ENCODE measurements at regions not wholly inside any gene's neighbourhood (a gene's known extent, or its start where the extent isn't known, plus 50 kb on each side); places are given as distances from the start of the nearest gene placed in this dataset.

DNA sequence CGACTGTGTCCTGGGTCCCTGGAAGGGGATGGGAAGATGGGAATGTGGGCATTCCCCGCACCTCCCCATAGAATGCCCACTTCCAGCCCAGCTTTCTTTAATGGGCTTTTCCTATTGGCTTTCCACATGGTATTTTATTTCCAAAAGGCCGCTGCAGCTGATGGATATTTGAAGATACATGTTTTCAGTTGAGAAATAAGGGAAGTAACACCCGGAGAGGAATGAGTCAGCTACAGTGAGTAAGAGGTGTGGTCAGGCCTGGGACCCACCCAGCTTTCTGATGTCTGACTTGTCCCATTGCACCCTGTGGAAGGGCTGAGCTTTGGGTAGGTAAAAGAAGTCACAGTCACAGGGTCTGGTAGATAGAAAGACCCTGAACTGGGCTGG, 476.9 kb downstream of the MIAT start:
- H3K4me3 Mint-ChIP-seq, result no peak overlapping the region
- H3K4me2 ChIP-seq (replicated peaks; ENCODE audit: low read depth, low read length, poor library complexity, severe bottlenecking), result no peak overlapping the region
- CTCF ChIA-PET, result no interaction called here
- no peaks in the 10 kb centered on the region for H3K9me3 Mint-ChIP-seq (ENCODE audit: insufficient read depth)
- peaks cover 0 to 12% (median 0%) of the 10 kb centered on the region in 3 donors for H3K9me3 ChIP-seq (ENCODE audit: control extremely low read depth in 1 of 3, control insufficient read depth in 2 of 3, insufficient read depth in 1 of 3, low read length in 2 of 3)
- 3% methylated on average over 2 of the region's 4 CpGs for WGBS (ENCODE audit: insufficient coverage)
- H2AFZ ChIP-seq (ENCODE audit: insufficient read depth, low read depth, low read length, poor library complexity, severe bottlenecking), result no peak overlapping the region
- peaks cover 0 to 4% (median 0%) of the 10 kb centered on the region in 4 experiments for H3K27me3 ChIP-seq (replicated peaks in 1 of 4; ENCODE audit: control extremely low read depth in 1 of 4, control insufficient read depth in 3 of 4, insufficient read depth in 4 of 4, low read length in 3 of 4)
- intact Hi-C loops (cut with micrococcal nuclease), result no loop called here
- no peaks in the 10 kb centered on the region for H3K36me3 ChIP-seq (replicated peaks in 1 of 2; ENCODE audit: control extremely low read depth in 1 of 2, control insufficient read depth in 1 of 2, extremely low read depth in 1 of 2, insufficient read depth in 2 of 2, low read length in 1 of 2)
- H3K27ac Mint-ChIP-seq, result no peak overlapping the region
- H3K4me3 ChIP-seq (ENCODE audit: control extremely low read depth in 1 of 5, extremely low read depth in 1 of 5, insufficient read depth in 1 of 5, low read depth in 2 of 5, low read length in 4 of 5), result no peak overlapping the region
- ATAC-seq (ENCODE audit: low read depth) (no peak), DNase-seq (no peak)
- POLR2A ChIA-PET, result no interaction called here
- H3K9ac ChIP-seq (ENCODE audit: low read length), result no peak overlapping the region
- TF ChIP-seq, protein P1, sequence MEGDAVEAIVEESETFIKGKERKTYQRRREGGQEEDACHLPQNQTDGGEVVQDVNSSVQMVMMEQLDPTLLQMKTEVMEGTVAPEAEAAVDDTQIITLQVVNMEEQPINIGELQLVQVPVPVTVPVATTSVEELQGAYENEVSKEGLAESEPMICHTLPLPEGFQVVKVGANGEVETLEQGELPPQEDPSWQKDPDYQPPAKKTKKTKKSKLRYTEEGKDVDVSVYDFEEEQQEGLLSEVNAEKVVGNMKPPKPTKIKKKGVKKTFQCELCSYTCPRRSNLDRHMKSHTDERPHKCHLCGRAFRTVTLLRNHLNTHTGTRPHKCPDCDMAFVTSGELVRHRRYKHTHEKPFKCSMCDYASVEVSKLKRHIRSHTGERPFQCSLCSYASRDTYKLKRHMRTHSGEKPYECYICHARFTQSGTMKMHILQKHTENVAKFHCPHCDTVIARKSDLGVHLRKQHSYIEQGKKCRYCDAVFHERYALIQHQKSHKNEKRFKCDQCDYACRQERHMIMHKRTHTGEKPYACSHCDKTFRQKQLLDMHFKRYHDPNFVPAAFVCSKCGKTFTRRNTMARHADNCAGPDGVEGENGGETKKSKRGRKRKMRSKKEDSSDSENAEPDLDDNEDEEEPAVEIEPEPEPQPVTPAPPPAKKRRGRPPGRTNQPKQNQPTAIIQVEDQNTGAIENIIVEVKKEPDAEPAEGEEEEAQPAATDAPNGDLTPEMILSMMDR (IDR thresholded peaks at IDR 0.05), result no peak
- no peak for TF ChIP-seq EZH2 (IDR thresholded peaks at IDR 0.05; ENCODE audit: borderline replicate concordance, insufficient read depth, low read depth, low read length, poor library complexity, severe bottlenecking)
- H3K27ac ChIP-seq (ENCODE audit: low read length in 2 of 2), result no peak overlapping the region
- no peaks in the 10 kb centered on the region for H4K20me1 ChIP-seq (ENCODE audit: control insufficient read depth, insufficient read depth, low read length, poor library complexity, severe bottlenecking)
- no peaks in the 10 kb centered on the region for H3K79me2 ChIP-seq (ENCODE audit: control insufficient read depth, insufficient read depth, low read length)
- no peaks in the 10 kb centered on the region for H3K4me1 Mint-ChIP-seq
- peaks cover 19% of the 10 kb centered on the region for H3K27me3 Mint-ChIP-seq
- H3K4me1 ChIP-seq (ENCODE audit: control insufficient read depth in 2 of 2, insufficient read depth in 2 of 2, low read length in 2 of 2), result no peaks in the 10 kb centered on the region

DNA sequence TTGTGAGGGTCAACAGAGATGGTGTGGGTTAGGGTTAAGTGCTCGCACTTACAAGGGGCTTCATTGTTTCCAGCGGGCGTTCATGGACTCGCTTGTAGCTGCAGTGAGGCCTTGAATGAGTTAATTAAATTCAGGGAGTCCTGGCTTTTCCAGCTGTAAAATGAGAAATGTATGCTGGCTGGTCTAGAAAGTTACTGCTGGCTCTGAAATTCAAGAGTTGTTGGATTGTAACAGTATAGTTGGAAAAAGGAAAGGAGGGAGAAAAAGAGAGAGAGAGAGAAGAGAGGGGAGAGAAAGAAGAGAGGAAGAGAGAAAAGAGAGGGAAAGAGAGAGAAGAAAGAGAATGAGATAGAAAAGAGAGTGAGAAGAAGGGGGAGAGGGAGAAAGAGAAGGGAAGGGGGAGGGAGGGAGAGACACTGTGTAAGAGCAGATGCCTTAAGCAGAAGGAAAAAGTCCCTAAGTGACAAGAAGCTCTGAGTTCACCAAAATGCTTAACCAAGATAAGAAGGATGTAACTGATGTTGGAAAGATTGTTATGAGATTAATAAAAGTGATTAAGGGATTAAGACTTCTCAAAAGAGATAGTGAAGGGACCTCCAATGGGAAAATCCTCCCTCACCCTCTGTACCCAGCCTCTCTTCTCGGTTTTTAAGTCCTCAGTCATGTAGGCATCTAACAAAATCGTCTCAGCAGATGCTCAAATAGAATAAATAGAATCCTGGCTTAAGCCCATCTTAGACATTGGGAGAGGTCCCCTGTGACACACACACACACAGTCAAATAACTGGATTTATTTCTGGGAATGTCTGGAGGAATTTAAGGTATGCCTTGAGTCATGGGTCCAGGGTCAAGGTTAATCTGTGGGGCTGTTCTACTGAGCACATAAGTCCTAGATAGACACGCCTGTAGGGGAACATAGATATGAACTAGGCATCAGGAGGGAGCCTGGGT, 477.9 kb downstream of the MIAT start:
- Histone ChIP-seq H3K9me3 (ENCODE audit: control extremely low read depth in 1 of 3, control insufficient read depth in 2 of 3, insufficient read depth in 1 of 3, low read length in 2 of 3) (peaks cover 0 to 17% (median 0%) of the 10 kb centered on the region in 3 donors), H2AFZ (ENCODE audit: insufficient read depth, low read depth, low read length, poor library complexity, severe bottlenecking) (no peak overlapping the region), H4K20me1 (ENCODE audit: control insufficient read depth, insufficient read depth, low read length, poor library complexity, severe bottlenecking) (no peaks in the 10 kb centered on the region), H3K79me2 (ENCODE audit: control insufficient read depth, insufficient read depth, low read length) (no peaks in the 10 kb centered on the region), H3K4me1 (ENCODE audit: control insufficient read depth in 2 of 2, insufficient read depth in 2 of 2, low read length in 2 of 2) (no peaks in the 10 kb centered on the region), H3K36me3 (replicated peaks in 1 of 2; ENCODE audit: control extremely low read depth in 1 of 2, control insufficient read depth in 1 of 2, extremely low read depth in 1 of 2, insufficient read depth in 2 of 2, low read length in 1 of 2) (no peaks in the 10 kb centered on the region), H3K27ac (ENCODE audit: low read length in 2 of 2) (no peak overlapping the region), H3K9ac (ENCODE audit: low read length) (no peak overlapping the region), H3K27me3 (replicated peaks in 1 of 4; ENCODE audit: control extremely low read depth in 1 of 4, control insufficient read depth in 3 of 4, insufficient read depth in 4 of 4, low read length in 3 of 4) (peaks cover 0 to 4% (median 0%) of the 10 kb centered on the region in 4 experiments), H3K4me3 (ENCODE audit: control extremely low read depth in 1 of 5, extremely low read depth in 1 of 5, insufficient read depth in 1 of 5, low read depth in 2 of 5, low read length in 4 of 5) (no peak overlapping the region), H3K4me2 (replicated peaks; ENCODE audit: low read depth, low read length, poor library complexity, severe bottlenecking) (no peak overlapping the region)
- H3K27me3 Mint-ChIP-seq, result peaks cover 19% of the 10 kb centered on the region
- intact Hi-C loops (cut with micrococcal nuclease), result no loop called here
- ATAC-seq (ENCODE audit: low read depth) (no peak), DNase-seq (no peak)
- ChIA-PET POLR2A (no interaction called here), CTCF (no interaction called here)
- 94% methylated on average over 4 of the region's 7 CpGs for WGBS (ENCODE audit: insufficient coverage)
- no peak overlapping the region for H3K27ac Mint-ChIP-seq
- no peaks in the 10 kb centered on the region for H3K4me1 Mint-ChIP-seq
- TF ChIP-seq, protein P1 (IDR thresholded peaks at IDR 0.05), result peak; percentile 15
- TF ChIP-seq EZH2 (IDR thresholded peaks at IDR 0.05; ENCODE audit: borderline replicate concordance, insufficient read depth, low read depth, low read length, poor library complexity, severe bottlenecking), result no peak
- H3K4me3 Mint-ChIP-seq, result no peak overlapping the region
- H3K9me3 Mint-ChIP-seq (ENCODE audit: insufficient read depth), result no peaks in the 10 kb centered on the region
